SK-N-SH (cell line): ENCODE measurements at regions not wholly inside any gene's neighbourhood (a gene's known extent, or its start where the extent isn't known, plus 50 kb on each side); places are given as distances from the start of the nearest gene placed in this dataset.

Source experiments
- CTCF ChIA-PET: fragments of 300-600, 350-600 bp; formaldehyde crosslinking; extraction: SDS; loops from one replicate; lab custom pipeline; 2021; lab: Yijun Ruan, JAX
- POLR2A ChIA-PET: fragments of 350-600 bp; sonication (Branson Sonifier 250); formaldehyde crosslinking; extraction: SDS; loops from one replicate; lab custom pipeline; 2020; ENCODE audit warnings: antibody characterized with exemption, inconsistent platforms; lab: Yijun Ruan, JAX
- DNase-seq: peaks from one replicate; pipeline ENCODE4 v3.0.0; 2012
- H2AFZ ChIP-seq: fragments of 200-600 bp; sonication (generic); 2 replicates; pipeline ENCODE4 v1.8.1; 2016; ENCODE audit warnings: antibody characterized with exemption, mild to moderate bottlenecking, low read depth
- H3F3A ChIP-seq: fragments of 200-600 bp; sonication (generic); replicated peaks from 2 replicates; pipeline ENCODE3; 2016; ENCODE audit warnings: antibody characterized with exemption, mild to moderate bottlenecking; ENCODE audit not compliant: insufficient read depth
- H3K27ac ChIP-seq, 2 experiments: fragments of 200-500 bp in 1 of 2; fragments of 200-600 bp in 1 of 2; sonication (Bioruptor generic) in 1 of 2; sonication (generic), shearing (Covaris generic) in 1 of 2; 2 replicates each; pipeline versions ENCODE4 v1.5.1 to v1.6.1; 2014 to 2016; ENCODE audit warnings: low read depth in 2 of 2, inconsistent platforms in 1 of 2, low read length in 1 of 2, mild to moderate bottlenecking in 1 of 2, mixed read lengths in 1 of 2
- H3K27me3 ChIP-seq: fragments of 200-600 bp; sonication (generic), shearing (Covaris generic); 2 replicates; pipeline ENCODE4 v1.6.1; 2016; ENCODE audit warnings: mixed run types; ENCODE audit not compliant: insufficient read depth
- H3K36me3 ChIP-seq, 2 experiments: fragments of 200-500 bp in 1 of 2; fragments of 200-600 bp in 1 of 2; sonication (Bioruptor generic) in 1 of 2; sonication (generic) in 1 of 2; replicated peaks in 1 of 2; 2 replicates each; pipeline versions ENCODE3 to v1.5.1; 2014 to 2016; ENCODE audit warnings: low read length in 1 of 2, mild to moderate bottlenecking in 1 of 2; ENCODE audit not compliant: insufficient read depth in 2 of 2, control insufficient read depth in 1 of 2
- H3K4me1 ChIP-seq, 2 experiments: fragments of 200-500 bp in 1 of 2; fragments of 200-600 bp in 1 of 2; sonication (Bioruptor generic) in 1 of 2; sonication (generic), shearing (Covaris generic) in 1 of 2; 2 replicates each; pipeline versions ENCODE4 v1.5.1 to v1.6.1; 2014 to 2016; ENCODE audit warnings: low read depth in 1 of 2, low read length in 1 of 2, mixed run types in 1 of 2; ENCODE audit not compliant: insufficient read depth in 2 of 2, control insufficient read depth in 1 of 2
- H3K4me2 ChIP-seq: fragments of 200-600 bp; sonication (generic), shearing (Covaris generic); 2 replicates; pipeline ENCODE4 v1.6.1; 2017; ENCODE audit warnings: mixed run types
- H3K4me3 ChIP-seq, 2 experiments: fragments of 200-500 bp in 1 of 2; fragments of 200-600 bp in 1 of 2; sonication (Bioruptor generic) in 1 of 2; sonication (generic), shearing (Covaris generic) in 1 of 2; 2 replicates each; pipeline versions ENCODE4 v1.5.1 to v1.8.1; 2014 to 2016; ENCODE audit warnings: low read depth in 2 of 2, inconsistent platforms in 1 of 2, low read length in 1 of 2, mild to moderate bottlenecking in 1 of 2, mixed read lengths in 1 of 2, moderate library complexity in 1 of 2
- H3K79me2 ChIP-seq: fragments of 200-600 bp; sonication (generic); 2 replicates; pipeline ENCODE4 v1.8.1; 2017; ENCODE audit warnings: mild to moderate bottlenecking; ENCODE audit not compliant: insufficient read depth
- H3K9ac ChIP-seq: fragments of 200-600 bp; sonication (generic); 2 replicates; pipeline ENCODE4 v1.6.1; 2017; ENCODE audit warnings: mixed run types
- H3K9me2 ChIP-seq: fragments of 200-600 bp; sonication (generic); 2 replicates; pipeline ENCODE4 v1.6.1; 2017; ENCODE audit warnings: mixed run types
- H3K9me3 ChIP-seq: fragments of 200-600 bp; sonication (generic); 2 replicates; pipeline ENCODE4 v1.6.1; 2017; ENCODE audit warnings: mixed run types, mild to moderate bottlenecking, moderate library complexity
- H4K20me1 ChIP-seq: fragments of 200-600 bp; sonication (generic); 2 replicates; pipeline ENCODE4 v1.6.1; 2017; ENCODE audit warnings: mild to moderate bottlenecking, mixed run types; ENCODE audit not compliant: insufficient read depth
- CHD2 ChIP-seq: fragments of 150-350 bp; IDR thresholded peaks from 2 replicates; pipeline ENCODE4 v1.6.1; 2018; ENCODE audit warnings: low read length; ENCODE audit not compliant: partially characterized antibody
- ELF1 ChIP-seq: IDR thresholded peaks from 2 replicates; pipeline ENCODE4 v1.4.0; 2012
- EP300 ChIP-seq, 2 experiments: IDR thresholded peaks; 2 replicates each; pipeline versions ENCODE4 v1.4.0 to v1.6.1; 2012; ENCODE audit warnings: borderline replicate concordance in 1 of 2, low read depth in 1 of 2, low read length in 1 of 2
- EZH2phosphoT487 ChIP-seq: fragments of 200-600 bp; sonication (generic); IDR thresholded peaks from 2 replicates; pipeline ENCODE4 v1.6.1; 2017; ENCODE audit warnings: low read depth, mixed run types, mild to moderate bottlenecking, antibody characterized with exemption, moderate library complexity, borderline replicate concordance
- FOXJ3 ChIP-seq: sonication (generic); formaldehyde crosslinking; IDR thresholded peaks from 2 replicates; pipeline ENCODE4 v1.5.1; 2020; ENCODE audit warnings: mild to moderate bottlenecking, missing genetic modification reagents
- FOXM1 ChIP-seq: IDR thresholded peaks from 2 replicates; pipeline ENCODE4 v1.4.0; 2012; ENCODE audit warnings: low read depth, mild to moderate bottlenecking
- MEF2A ChIP-seq: IDR thresholded peaks from 2 replicates; pipeline ENCODE4 v1.4.0; 2012; ENCODE audit warnings: low read depth, borderline replicate concordance
- MXI1 ChIP-seq: IDR thresholded peaks from 2 replicates; pipeline ENCODE4 v1.6.1; 2012; ENCODE audit warnings: mild to moderate bottlenecking, low read depth, low read length, improper control_type of control experiment
- NFIC ChIP-seq: IDR thresholded peaks from 2 replicates; pipeline ENCODE4 v1.4.0; 2012; ENCODE audit warnings: borderline replicate concordance
- NRF1 ChIP-seq: IDR thresholded peaks from 2 replicates; pipeline ENCODE4 v1.6.1; 2012; ENCODE audit warnings: low read depth, mild to moderate bottlenecking, low read length
- RAD21 ChIP-seq: IDR thresholded peaks from 2 replicates; pipeline ENCODE4 v1.6.1; 2012; ENCODE audit warnings: mild to moderate bottlenecking, low read length
- RCOR1 ChIP-seq: fragments of 150-350 bp; IDR thresholded peaks from 2 replicates; pipeline ENCODE4 v1.6.1; 2017; ENCODE audit warnings: antibody characterized with exemption, low read length
- RFX5 ChIP-seq: IDR thresholded peaks from 2 replicates; pipeline ENCODE4 v1.6.1; 2012; ENCODE audit warnings: mild to moderate bottlenecking, improper control_type of control experiment, low read length
- RXRA ChIP-seq: IDR thresholded peaks from 2 replicates; pipeline ENCODE4 v1.4.0; 2012; ENCODE audit warnings: low read depth, mild to moderate bottlenecking, borderline replicate concordance
- TAF1 ChIP-seq: IDR thresholded peaks from 2 replicates; pipeline ENCODE4 v1.6.1; 2012; ENCODE audit warnings: low read depth, mild to moderate bottlenecking, low read length, moderate library complexity, borderline replicate concordance
- TCF12 ChIP-seq: IDR thresholded peaks from 2 replicates; pipeline ENCODE4 v1.4.0; 2012
- YY1 ChIP-seq: IDR thresholded peaks from 2 replicates; pipeline ENCODE4 v1.4.0; 2012; ENCODE audit warnings: low read depth, mild to moderate bottlenecking
- WGBS: methylation state at CpG from one replicate; pipeline ENCODE4 v1.1.6; 2017; ENCODE audit warnings: low lambda C conversion rate; 5-methylcytosine and 5-hydroxymethylcytosine counted together
- TF ChIP-seq, protein P1 (sequence below): IDR thresholded peaks from 2 replicates; pipeline ENCODE4 v1.4.0; 2012; ENCODE audit warnings: low read depth
- TF ChIP-seq, protein P2 (sequence below): fragments of 150-350 bp; IDR thresholded peaks from 2 replicates; pipeline ENCODE4 v1.6.1; 2016; ENCODE audit warnings: mild to moderate bottlenecking, low read depth, low read length
- TF ChIP-seq, protein P3 (sequence below): IDR thresholded peaks from 2 replicates; pipeline ENCODE4; 2012

DNA sequence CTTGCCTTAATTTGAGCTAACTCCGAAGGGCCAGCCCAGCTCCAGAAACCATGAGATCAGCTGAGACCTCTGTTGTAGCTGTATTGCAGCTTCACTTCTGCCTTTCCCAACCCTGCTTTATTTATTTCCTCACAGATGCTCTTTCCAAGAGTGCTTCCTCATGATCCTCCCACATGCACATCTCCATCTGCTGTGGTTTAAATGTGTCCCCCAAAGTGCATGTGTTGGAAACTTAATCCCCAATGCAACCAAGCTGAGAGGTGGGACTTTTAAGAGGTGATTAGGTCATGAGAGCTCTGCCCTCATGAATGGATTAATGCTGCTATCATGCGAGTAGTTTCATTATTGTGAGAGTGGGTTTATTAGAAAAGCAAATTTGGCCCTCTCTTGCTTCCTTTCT lies 164.4 kb upstream of the TAB2 start:
- no peaks in the 10 kb centered on the region for H3K27me3 ChIP-seq
- WGBS: 78% methylated on average over 2 of the region's 2 CpGs

DNA sequence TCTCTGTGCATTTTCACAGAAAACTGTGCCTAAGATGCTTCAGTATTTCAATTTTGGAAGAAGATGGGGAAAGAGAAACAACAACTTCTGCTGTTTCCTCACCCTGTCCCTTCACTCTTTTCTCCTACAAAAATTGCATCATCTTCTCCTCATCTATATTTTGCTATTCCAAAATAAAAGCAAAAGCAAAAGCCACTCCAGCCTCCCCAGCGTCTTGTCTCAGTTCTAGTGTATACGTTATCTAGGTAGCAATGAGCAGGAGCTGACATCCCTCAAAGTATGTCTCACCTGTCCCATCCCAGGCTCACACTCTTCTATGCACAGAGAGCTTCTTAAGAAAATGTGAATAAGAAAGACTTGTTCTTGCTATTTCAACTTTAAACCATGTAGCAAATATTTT lies 163.8 kb upstream of the TAB2 start:
- Histone ChIP-seq H3K9me3 (no peaks in the 10 kb centered on the region), H3K9me2 (no peaks in the 10 kb centered on the region), H3K79me2 (no peaks in the 10 kb centered on the region), H3K27ac (no peak overlapping the region), H3K9ac (no peak overlapping the region), H3K4me3 (no peak overlapping the region), H3K27me3 (no peaks in the 10 kb centered on the region), H2AFZ (no peak overlapping the region), H3K4me2 (no peak overlapping the region), H3K36me3 (no peaks in the 10 kb centered on the region), H3F3A (no peaks in the 10 kb centered on the region), H4K20me1 (no peaks in the 10 kb centered on the region), H3K4me1 (peaks cover 0 to 3% of the 10 kb centered on the region in 2 experiments; a peak in 1 of 4 replicates)
- DNase-seq: no peak
- ChIA-PET CTCF (interaction anchor here (1.8 kb wide), 1 partner anchor 278 kb away, joined by 7 read pairs; no protein-coding TSS in a partner anchor), POLR2A (no interaction called here)
- TF ChIP-seq EZH2phosphoT487: no peak
- no peak for TF ChIP-seq ELF1
- no peak for TF ChIP-seq RAD21
- 84% methylated on average over 2 of the region's 2 CpGs for WGBS

More for the DNA sequence above, 164.4 kb upstream of the TAB2 start:
- no peaks in the 10 kb centered on the region for H3K79me2 ChIP-seq
- POLR2A ChIA-PET: no interaction called here
- H3K4me1 ChIP-seq: peaks cover 0 to 3% of the 10 kb centered on the region in 2 experiments; a peak in 1 of 4 replicates
- H3K9me3 ChIP-seq: no peaks in the 10 kb centered on the region
- no peak overlapping the region for H2AFZ ChIP-seq
- no peaks in the 10 kb centered on the region for H4K20me1 ChIP-seq
- no peak overlapping the region for H3K4me3 ChIP-seq
- CTCF ChIA-PET: interaction anchor here (1.8 kb wide), 1 partner anchor 279 kb away, joined by 7 read pairs; no protein-coding TSS in a partner anchor
- no peaks in the 10 kb centered on the region for H3K36me3 ChIP-seq
- no peak for DNase-seq
- H3K4me2 ChIP-seq: no peak overlapping the region
- no peaks in the 10 kb centered on the region for H3K9me2 ChIP-seq
- TF ChIP-seq TCF12 (no peak), MEF2A (no peak), YY1 (no peak), NFIC (no peak)
- no peak overlapping the region for H3K27ac ChIP-seq
- H3K9ac ChIP-seq: no peak overlapping the region
- H3F3A ChIP-seq: no peaks in the 10 kb centered on the region

DNA sequence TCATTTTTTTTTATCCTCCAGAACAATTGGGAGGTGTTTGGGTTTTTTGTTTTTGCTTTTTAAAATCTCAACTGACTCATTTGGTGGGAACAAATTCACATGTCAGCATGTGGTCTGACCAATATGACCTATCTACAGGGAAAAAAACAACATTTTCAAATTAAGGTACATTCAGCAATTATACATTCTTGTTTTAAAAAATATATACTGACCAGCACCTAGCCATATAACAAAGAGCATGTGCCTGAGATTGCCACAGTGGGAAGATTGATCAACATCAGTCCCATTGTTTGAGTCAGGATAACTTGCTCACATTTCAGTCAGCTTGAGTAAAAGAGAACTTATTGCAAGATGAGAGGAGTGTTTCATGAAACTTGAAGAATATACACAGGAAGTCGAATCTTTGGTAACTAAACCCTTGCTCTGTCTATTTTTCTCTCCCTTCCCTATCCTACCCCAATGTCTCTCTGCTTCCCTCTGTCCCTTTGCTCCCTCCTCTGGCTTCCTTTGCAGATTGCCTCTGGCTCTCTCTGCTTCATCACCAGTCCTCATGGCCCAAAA lies 163.2 kb upstream of the TAB2 start:
- no peak for DNase-seq
- H3K4me2 ChIP-seq: no peak overlapping the region
- no peak overlapping the region for H2AFZ ChIP-seq
- POLR2A ChIA-PET: no interaction called here
- no peak overlapping the region for H3K27ac ChIP-seq
- CTCF ChIA-PET: interaction anchor here (1.5 to 1.8 kb wide), 2 partner anchors 14 to 278 kb away, joined by 3 to 7 read pairs; no protein-coding TSS in a partner anchor
- H4K20me1 ChIP-seq: no peaks in the 10 kb centered on the region
- H3K27me3 ChIP-seq: no peaks in the 10 kb centered on the region
- H3K4me3 ChIP-seq: no peak overlapping the region
- H3K4me1 ChIP-seq: peaks cover 0 to 3% of the 10 kb centered on the region in 2 experiments; a peak in 1 of 4 replicates
- no peaks in the 10 kb centered on the region for H3K36me3 ChIP-seq
- H3K9ac ChIP-seq: no peak overlapping the region
- H3K9me2 ChIP-seq: no peaks in the 10 kb centered on the region
- no peaks in the 10 kb centered on the region for H3K9me3 ChIP-seq
- no peaks in the 10 kb centered on the region for H3F3A ChIP-seq
- no peaks in the 10 kb centered on the region for H3K79me2 ChIP-seq
- WGBS: 53% methylated on average over 1 of the region's 1 CpG
- TF ChIP-seq MXI1 (no peak), TAF1 (no peak), FOXM1 (no peak), FOXJ3 (no peak), ELF1 (no peak), RCOR1 (no peak), CHD2 (no peak), RFX5 (no peak), EP300 (IDR thresholded peaks at IDR 0.05; ENCODE audit: borderline replicate concordance in 1 of 2, low read depth in 1 of 2, low read length in 1 of 2) (no peak), RAD21 (no peak), NRF1 (no peak), RXRA (no peak)
- TF ChIP-seq, protein P1, sequence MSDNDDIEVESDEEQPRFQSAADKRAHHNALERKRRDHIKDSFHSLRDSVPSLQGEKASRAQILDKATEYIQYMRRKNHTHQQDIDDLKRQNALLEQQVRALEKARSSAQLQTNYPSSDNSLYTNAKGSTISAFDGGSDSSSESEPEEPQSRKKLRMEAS: no peak
- TF ChIP-seq, protein P2, sequence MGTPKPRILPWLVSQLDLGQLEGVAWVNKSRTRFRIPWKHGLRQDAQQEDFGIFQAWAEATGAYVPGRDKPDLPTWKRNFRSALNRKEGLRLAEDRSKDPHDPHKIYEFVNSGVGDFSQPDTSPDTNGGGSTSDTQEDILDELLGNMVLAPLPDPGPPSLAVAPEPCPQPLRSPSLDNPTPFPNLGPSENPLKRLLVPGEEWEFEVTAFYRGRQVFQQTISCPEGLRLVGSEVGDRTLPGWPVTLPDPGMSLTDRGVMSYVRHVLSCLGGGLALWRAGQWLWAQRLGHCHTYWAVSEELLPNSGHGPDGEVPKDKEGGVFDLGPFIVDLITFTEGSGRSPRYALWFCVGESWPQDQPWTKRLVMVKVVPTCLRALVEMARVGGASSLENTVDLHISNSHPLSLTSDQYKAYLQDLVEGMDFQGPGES: no peak
- TF ChIP-seq, protein P3, sequence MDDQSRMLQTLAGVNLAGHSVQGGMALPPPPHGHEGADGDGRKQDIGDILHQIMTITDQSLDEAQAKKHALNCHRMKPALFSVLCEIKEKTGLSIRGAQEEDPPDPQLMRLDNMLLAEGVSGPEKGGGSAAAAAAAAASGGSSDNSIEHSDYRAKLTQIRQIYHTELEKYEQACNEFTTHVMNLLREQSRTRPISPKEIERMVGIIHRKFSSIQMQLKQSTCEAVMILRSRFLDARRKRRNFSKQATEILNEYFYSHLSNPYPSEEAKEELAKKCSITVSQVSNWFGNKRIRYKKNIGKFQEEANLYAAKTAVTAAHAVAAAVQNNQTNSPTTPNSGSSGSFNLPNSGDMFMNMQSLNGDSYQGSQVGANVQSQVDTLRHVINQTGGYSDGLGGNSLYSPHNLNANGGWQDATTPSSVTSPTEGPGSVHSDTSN: no peak
